HEK293T (cell line): ENCODE measurements at regions not wholly inside any gene's neighbourhood (a gene's known extent, or its start where the extent isn't known, plus 50 kb on each side); places are given as distances from the start of the nearest gene placed in this dataset.

ENCODE experiments used
- ELF4 ChIP-seq: fragments of 450-650 bp; IDR thresholded peaks from 2 replicates; pipeline ENCODE4 v1.6.1; 2017; ENCODE audit warnings: antibody characterized with exemption
- FOXM1 ChIP-seq: fragments of 450-650 bp; IDR thresholded peaks from 2 replicates; pipeline ENCODE4 v1.6.1; 2017; ENCODE audit warnings: mild to moderate bottlenecking, borderline replicate concordance
- L3MBTL2 ChIP-seq: fragments of 450-650 bp; conservative IDR thresholded peaks from 2 replicates; pipeline ENCODE4 v1.6.1; 2016; ENCODE audit warnings: mild to moderate bottlenecking
- LEF1 ChIP-seq: fragments of 450-650 bp; IDR thresholded peaks from 2 replicates; pipeline ENCODE4 v1.6.1; 2017; ENCODE audit warnings: mild to moderate bottlenecking, borderline replicate concordance
- NFRKB ChIP-seq: fragments of 450-650 bp; IDR thresholded peaks from 2 replicates; pipeline ENCODE4 v1.6.1; 2016; ENCODE audit warnings: mild to moderate bottlenecking, moderate library complexity
- SUZ12 ChIP-seq: fragments of 450-650 bp; IDR thresholded peaks from 2 replicates; pipeline ENCODE4 v1.6.1; 2016; ENCODE audit warnings: mild to moderate bottlenecking
- TF ChIP-seq, protein P1 (sequence below): fragments of 450-650 bp; IDR thresholded peaks from 2 replicates; pipeline ENCODE4 v1.6.1; 2016

DNA sequence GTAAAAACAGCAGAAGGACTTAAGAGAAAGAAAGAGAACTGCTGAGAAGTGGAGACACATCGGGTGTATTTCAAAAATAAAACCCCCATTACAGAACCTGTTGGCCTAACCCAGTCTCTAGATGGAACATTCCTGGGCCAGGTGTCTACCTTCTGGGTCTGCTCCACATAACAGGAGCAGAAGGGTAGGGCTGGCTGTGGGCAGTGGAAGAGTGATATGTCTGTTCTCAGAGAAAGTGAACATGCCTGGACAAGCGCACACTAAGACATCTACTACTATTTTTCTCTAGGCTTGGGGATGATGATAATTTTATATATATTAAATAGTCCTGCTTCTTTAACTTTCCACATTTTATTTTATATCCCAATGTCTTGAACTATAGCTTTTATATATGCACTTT is 267.1 kb downstream of the TBC1D4 start:
- TF ChIP-seq L3MBTL2 (no peak), FOXM1 (no peak), NFRKB (no peak), SUZ12 (no peak), ELF4 (no peak), LEF1 (no peak)
- TF ChIP-seq, protein P1, sequence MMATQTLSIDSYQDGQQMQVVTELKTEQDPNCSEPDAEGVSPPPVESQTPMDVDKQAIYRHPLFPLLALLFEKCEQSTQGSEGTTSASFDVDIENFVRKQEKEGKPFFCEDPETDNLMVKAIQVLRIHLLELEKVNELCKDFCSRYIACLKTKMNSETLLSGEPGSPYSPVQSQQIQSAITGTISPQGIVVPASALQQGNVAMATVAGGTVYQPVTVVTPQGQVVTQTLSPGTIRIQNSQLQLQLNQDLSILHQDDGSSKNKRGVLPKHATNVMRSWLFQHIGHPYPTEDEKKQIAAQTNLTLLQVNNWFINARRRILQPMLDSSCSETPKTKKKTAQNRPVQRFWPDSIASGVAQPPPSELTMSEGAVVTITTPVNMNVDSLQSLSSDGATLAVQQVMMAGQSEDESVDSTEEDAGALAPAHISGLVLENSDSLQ: no peak
